ENCODE measurements at regions not wholly inside any gene's neighbourhood (a gene's known extent, or its start where the extent isn't known, plus 50 kb on each side); places are given as distances from the start of the nearest gene placed in this dataset.

DNA sequence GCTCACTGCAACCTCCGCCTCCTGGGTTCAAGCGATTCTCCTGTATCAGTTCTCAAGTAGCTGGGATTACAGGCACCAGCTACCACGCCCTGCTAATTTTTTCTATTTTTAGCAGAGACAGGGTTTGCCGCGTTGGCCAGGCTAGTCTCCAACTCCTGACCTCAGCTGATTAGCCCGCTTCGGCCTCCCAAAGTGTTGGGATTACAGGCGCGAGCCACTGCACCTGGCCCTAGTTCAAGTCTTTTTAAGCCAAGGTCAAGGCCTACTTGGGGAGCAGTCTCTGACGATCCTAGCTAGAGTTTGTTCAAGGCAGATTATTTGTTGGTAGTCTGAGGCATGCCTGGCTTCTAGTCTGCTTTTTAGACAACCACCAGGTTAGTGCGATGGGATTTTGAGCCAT is 709.5 kb upstream of the COBL start:
- TF ChIP-seq, protein P1, sequence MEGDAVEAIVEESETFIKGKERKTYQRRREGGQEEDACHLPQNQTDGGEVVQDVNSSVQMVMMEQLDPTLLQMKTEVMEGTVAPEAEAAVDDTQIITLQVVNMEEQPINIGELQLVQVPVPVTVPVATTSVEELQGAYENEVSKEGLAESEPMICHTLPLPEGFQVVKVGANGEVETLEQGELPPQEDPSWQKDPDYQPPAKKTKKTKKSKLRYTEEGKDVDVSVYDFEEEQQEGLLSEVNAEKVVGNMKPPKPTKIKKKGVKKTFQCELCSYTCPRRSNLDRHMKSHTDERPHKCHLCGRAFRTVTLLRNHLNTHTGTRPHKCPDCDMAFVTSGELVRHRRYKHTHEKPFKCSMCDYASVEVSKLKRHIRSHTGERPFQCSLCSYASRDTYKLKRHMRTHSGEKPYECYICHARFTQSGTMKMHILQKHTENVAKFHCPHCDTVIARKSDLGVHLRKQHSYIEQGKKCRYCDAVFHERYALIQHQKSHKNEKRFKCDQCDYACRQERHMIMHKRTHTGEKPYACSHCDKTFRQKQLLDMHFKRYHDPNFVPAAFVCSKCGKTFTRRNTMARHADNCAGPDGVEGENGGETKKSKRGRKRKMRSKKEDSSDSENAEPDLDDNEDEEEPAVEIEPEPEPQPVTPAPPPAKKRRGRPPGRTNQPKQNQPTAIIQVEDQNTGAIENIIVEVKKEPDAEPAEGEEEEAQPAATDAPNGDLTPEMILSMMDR (IDR thresholded peaks at IDR 0.05) = no peak
- no peak for TF ChIP-seq POLR2A (IDR thresholded peaks at IDR 0.05; ENCODE audit: low read depth)
